Large intestine (tissue), 3 donors: ENCODE measurements at regions not wholly inside any gene's neighbourhood (a gene's known extent, or its start where the extent isn't known, plus 50 kb on each side); places are given as distances from the start of the nearest gene placed in this dataset.

Experiments
- DNase-seq, 2 donors: peaks; one replicate each; pipeline versions ENCODE4 v3.0.0 to v3.0.0-alpha.2; 2013
- H3K27ac ChIP-seq: one replicate; pipeline ENCODE4 v1.5.1; 2013; ENCODE audit warnings: low read length
- H3K27me3 ChIP-seq: 2 replicates; pipeline ENCODE4 v1.6.1; 2013; ENCODE audit warnings: low read length; ENCODE audit not compliant: control insufficient read depth, insufficient read depth
- H3K36me3 ChIP-seq: 2 replicates; pipeline ENCODE4 v1.6.1; 2013; ENCODE audit warnings: low read length; ENCODE audit not compliant: control insufficient read depth, insufficient read depth
- H3K4me1 ChIP-seq: one replicate; pipeline ENCODE4 v1.6.1; 2013; ENCODE audit warnings: low read length; ENCODE audit not compliant: control insufficient read depth, insufficient read depth
- H3K4me3 ChIP-seq: one replicate; pipeline ENCODE4 v1.5.1; 2013; ENCODE audit warnings: low read length
- H3K9me3 ChIP-seq: one replicate; pipeline ENCODE4 v1.6.1; 2013; ENCODE audit warnings: mild to moderate bottlenecking, low read depth, low read length, moderate library complexity; ENCODE audit not compliant: control insufficient read depth
- WGBS: methylation state at CpG from one replicate; pipeline ENCODE4 v1.1.5; 2013; ENCODE audit warnings: low lambda C conversion rate; ENCODE audit not compliant: insufficient coverage; 5-methylcytosine and 5-hydroxymethylcytosine counted together

DNA sequence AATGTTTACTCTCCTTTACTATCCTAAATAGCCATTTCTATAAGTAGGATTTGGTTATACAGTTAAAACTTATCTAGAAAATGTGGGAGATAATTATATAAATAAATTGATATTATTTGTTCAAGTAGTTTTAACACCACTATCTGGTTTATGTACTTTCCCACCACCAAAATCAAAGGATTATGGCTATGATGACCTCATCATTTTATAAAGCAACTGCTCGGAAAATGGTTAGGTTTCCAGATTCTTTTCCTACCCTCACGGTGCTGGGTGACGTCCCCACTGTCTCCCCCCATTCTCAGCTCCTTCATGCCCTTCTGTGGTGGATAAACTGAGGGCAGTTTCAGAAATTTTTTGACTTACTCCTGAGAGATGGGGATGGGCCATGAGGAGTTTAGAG, 1011.8 kb upstream of the ADGRL4 start:
- H3K9me3 ChIP-seq: no peaks in the 10 kb centered on the region
- H3K27ac ChIP-seq: no peak overlapping the region
- no peaks in the 10 kb centered on the region for H3K27me3 ChIP-seq
- no peaks in the 10 kb centered on the region for H3K4me1 ChIP-seq
- H3K4me3 ChIP-seq: no peak overlapping the region
- H3K36me3 ChIP-seq: no peaks in the 10 kb centered on the region
- DNase-seq: no peak
- no CpG with 5 or more reads among the region's 3 CpGs for WGBS

DNA sequence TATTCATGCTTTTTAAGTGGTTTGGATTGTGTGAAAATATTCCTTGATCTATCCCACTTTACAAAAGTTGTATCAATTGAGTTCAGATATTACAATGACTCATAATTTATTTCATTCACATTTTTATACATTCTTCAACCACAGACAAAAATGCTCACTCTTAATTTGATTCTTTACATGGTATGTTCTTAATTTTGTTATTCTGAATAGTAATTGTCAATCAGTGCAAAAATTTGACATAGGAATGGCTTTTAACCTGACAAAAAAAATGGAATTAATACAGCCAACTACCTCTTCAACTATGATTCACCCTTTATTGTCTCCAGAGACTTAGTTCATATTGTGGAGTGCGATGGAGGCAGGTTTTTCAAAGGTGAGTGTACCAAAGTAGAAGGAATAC, 1002.4 kb upstream of the ADGRL4 start:
- H3K9me3 ChIP-seq: no peaks in the 10 kb centered on the region
- no peak overlapping the region for H3K27ac ChIP-seq
- H3K4me3 ChIP-seq: no peak overlapping the region
- no peak for DNase-seq
- 89% methylated on average over 1 of the region's 1 CpG for WGBS
- no peaks in the 10 kb centered on the region for H3K36me3 ChIP-seq
- no peaks in the 10 kb centered on the region for H3K27me3 ChIP-seq
- H3K4me1 ChIP-seq: no peaks in the 10 kb centered on the region

DNA sequence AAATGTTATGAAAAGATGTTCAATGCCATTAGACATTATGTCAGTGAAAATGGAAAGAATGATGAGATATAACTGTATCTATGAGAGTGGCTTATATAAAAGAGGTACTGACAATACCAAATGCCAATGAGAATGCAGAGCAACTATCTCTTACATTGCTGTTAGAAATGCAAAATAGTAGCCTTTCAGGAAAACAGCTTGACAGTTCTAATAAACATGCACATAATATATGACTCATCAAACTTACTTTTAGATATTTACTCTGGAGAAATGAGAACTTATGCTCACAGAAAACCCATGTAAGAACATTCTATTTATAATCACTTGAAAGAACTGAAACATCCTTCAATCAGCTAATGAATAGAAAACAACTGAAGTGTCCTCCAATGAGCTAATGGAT, 996.7 kb upstream of the ADGRL4 start:
- no peak overlapping the region for H3K4me3 ChIP-seq
- no peaks in the 10 kb centered on the region for H3K9me3 ChIP-seq
- no peak for DNase-seq
- H3K27me3 ChIP-seq: no peaks in the 10 kb centered on the region
- H3K36me3 ChIP-seq: no peaks in the 10 kb centered on the region
- H3K4me1 ChIP-seq: no peaks in the 10 kb centered on the region
- no peak overlapping the region for H3K27ac ChIP-seq

DNA sequence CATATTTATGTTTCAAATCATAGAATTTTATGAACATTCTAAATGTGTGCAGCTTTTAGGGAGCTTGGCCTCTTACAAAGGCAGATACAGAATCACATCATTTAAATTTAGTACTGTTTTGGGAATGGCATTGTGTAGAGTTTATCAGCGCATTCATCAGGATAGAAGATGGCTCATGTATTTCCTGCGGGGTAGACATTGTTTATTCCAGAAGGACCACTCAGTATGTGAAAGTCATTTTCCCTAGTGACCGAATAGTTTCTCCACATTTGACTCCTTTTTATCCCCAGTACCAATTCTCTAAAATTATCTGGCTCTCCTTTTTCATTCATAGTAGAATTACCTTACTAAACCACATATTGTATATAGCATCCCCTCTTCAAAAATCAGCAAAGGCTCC, 981.9 kb upstream of the ADGRL4 start:
- no peaks in the 10 kb centered on the region for H3K36me3 ChIP-seq
- no peak overlapping the region for H3K27ac ChIP-seq
- no peaks in the 10 kb centered on the region for H3K4me1 ChIP-seq
- 60% methylated on average over 1 of the region's 3 CpGs for WGBS
- H3K9me3 ChIP-seq: no peaks in the 10 kb centered on the region
- no peak for DNase-seq
- no peaks in the 10 kb centered on the region for H3K27me3 ChIP-seq
- no peak overlapping the region for H3K4me3 ChIP-seq

DNA sequence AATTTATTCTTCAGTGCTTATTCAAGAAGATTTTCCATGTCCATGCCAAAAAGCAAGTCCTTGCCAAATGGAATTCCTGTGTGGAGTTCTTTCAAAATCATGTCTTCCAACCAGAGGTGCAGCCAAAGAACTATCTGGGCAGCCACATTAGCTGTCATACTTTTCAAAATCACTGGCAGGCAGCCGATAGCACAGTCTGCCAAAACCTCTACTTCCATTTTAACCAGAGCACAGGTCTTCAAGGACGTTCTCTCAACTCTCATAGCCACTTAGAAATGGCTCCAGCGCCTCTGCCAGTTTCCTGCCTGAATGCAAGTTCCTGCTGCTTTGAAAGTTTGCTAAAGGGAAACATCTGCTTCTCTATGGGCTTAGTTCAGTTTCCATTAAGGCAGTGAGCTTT, 975.7 kb upstream of the ADGRL4 start:
- no peak overlapping the region for H3K27ac ChIP-seq
- no peaks in the 10 kb centered on the region for H3K4me1 ChIP-seq
- H3K4me3 ChIP-seq: no peak overlapping the region
- H3K36me3 ChIP-seq: no peaks in the 10 kb centered on the region
- DNase-seq: peak in 1 of 2 donors; percentile 3
- H3K27me3 ChIP-seq: no peaks in the 10 kb centered on the region
- 80% methylated on average over 1 of the region's 3 CpGs for WGBS
- H3K9me3 ChIP-seq: no peaks in the 10 kb centered on the region

DNA sequence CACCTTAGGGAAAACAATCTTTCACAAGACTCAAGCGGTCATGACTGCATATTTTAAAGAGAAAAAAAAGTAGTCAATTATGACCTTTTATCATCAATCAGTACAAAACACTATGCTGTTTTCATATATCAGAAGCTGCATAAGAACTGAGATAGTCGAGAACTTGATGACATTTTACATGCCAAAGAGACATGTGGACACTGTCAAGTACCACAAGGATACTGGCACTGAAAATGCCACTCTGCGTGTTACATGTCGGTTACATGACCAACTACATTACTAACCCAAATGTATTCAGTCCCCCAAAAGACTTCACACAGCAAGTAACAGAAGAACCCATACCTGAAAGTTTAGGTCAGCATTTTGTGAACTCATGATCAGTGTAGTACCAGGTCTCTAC, 975.0 kb upstream of the ADGRL4 start:
- no peak for DNase-seq
- 100% methylated on average over 2 of the region's 4 CpGs for WGBS

DNA sequence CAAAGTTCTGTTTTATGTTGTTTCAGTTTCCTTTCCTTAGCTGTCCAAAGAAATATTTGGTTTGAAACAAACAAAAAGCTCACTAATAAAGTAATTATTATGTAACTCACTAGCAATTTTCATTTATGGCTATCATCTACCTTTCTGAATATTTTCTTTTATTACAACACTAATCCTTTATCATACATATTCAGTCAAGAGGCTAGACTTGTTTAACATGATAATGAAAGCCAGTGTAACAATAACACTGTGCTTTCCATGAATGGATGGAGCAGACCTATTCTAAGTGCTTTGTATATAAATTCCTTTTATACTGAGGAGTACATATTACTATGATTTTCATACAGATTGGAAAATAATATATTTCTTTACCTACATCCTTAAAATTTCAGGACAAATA, 972.8 kb upstream of the ADGRL4 start:
- no peaks in the 10 kb centered on the region for H3K4me1 ChIP-seq
- H3K27ac ChIP-seq: no peak overlapping the region
- H3K9me3 ChIP-seq: no peaks in the 10 kb centered on the region

More for the DNA sequence above, 975.0 kb upstream of the ADGRL4 start:
- Histone ChIP-seq H3K4me3 (no peak overlapping the region), H3K36me3 (no peaks in the 10 kb centered on the region), H3K4me1 (no peaks in the 10 kb centered on the region), H3K9me3 (no peaks in the 10 kb centered on the region), H3K27me3 (no peaks in the 10 kb centered on the region), H3K27ac (no peak overlapping the region)

DNA sequence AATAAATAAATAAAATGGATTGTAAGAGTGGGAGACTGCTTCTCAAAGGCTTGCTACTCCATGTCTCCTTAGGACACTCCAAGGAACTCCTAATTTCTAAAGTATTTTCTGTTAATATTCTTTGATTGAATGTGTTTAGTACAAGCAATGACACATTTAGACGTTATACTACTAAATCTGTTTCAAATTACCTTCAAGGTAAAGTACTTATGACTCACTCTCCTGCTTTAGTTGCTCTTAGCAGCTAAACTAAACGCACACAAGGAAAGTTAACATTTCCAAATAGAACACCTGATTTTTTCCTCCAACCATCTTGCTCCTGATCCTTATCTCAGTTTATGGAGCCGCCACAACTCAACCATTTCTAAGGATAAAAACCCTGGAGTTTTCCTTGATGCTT, 969.8 kb upstream of the ADGRL4 start:
- WGBS: 47% methylated on average over 2 of the region's 3 CpGs
- DNase-seq: no peak
- no peaks in the 10 kb centered on the region for H3K27me3 ChIP-seq
- H3K27ac ChIP-seq: no peak overlapping the region
- no peaks in the 10 kb centered on the region for H3K4me1 ChIP-seq
- H3K9me3 ChIP-seq: no peaks in the 10 kb centered on the region
- no peaks in the 10 kb centered on the region for H3K36me3 ChIP-seq
- H3K4me3 ChIP-seq: no peak overlapping the region

More for the DNA sequence above, 972.8 kb upstream of the ADGRL4 start:
- H3K27me3 ChIP-seq: no peaks in the 10 kb centered on the region
- H3K36me3 ChIP-seq: no peaks in the 10 kb centered on the region
- no peak for DNase-seq
- H3K4me3 ChIP-seq: no peak overlapping the region

DNA sequence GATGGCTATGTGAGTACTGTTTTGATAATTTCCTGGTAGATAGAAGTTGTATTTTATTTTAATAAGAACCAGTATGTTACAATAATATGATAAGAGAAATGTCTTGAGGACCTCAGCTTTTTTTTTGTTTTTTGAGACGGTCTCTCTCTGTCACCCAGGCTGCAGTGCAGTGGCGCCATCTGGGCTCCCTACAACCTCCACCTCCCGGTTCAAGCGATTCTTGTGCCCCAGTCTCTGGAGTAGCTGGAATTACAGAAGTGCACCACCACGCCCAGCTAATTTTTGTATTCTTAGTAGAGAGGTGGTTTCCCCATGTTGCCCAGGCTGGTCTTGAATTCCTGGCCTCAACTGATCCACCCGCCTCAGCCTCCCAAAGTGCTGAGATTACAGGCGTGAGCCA, 968.1 kb upstream of the ADGRL4 start:
- H3K36me3 ChIP-seq: no peaks in the 10 kb centered on the region
- no peak overlapping the region for H3K27ac ChIP-seq
- no peaks in the 10 kb centered on the region for H3K9me3 ChIP-seq
- no peak overlapping the region for H3K4me3 ChIP-seq
- 100% methylated on average over 2 of the region's 7 CpGs for WGBS
- H3K27me3 ChIP-seq: no peaks in the 10 kb centered on the region
- no peak for DNase-seq
- H3K4me1 ChIP-seq: no peaks in the 10 kb centered on the region

DNA sequence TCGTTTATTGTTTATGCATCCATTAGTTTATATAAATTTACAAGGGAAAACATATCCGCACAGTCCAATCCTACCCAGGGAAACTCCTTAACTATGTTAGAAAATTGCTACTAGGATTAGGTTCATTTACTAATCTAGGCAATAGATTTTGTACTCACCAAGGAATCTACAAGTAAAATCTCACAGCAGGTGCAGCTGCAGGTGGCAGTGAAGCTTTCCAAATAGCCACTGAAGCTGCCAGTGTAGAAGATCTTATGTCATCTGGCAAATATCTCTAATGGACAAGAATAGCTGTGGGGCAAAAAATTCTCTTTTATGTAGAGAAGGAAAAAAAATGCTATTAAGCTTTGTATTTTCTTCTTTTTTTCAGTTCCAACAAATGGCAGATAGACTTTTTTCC, 963.4 kb upstream of the ADGRL4 start:
- no peak overlapping the region for H3K4me3 ChIP-seq
- no peaks in the 10 kb centered on the region for H3K4me1 ChIP-seq
- H3K27me3 ChIP-seq: no peaks in the 10 kb centered on the region
- no peak for DNase-seq
- no CpG with 5 or more reads among the region's 2 CpGs for WGBS
- H3K36me3 ChIP-seq: no peaks in the 10 kb centered on the region
- peaks cover 2% of the 10 kb centered on the region for H3K9me3 ChIP-seq
- no peak overlapping the region for H3K27ac ChIP-seq

DNA sequence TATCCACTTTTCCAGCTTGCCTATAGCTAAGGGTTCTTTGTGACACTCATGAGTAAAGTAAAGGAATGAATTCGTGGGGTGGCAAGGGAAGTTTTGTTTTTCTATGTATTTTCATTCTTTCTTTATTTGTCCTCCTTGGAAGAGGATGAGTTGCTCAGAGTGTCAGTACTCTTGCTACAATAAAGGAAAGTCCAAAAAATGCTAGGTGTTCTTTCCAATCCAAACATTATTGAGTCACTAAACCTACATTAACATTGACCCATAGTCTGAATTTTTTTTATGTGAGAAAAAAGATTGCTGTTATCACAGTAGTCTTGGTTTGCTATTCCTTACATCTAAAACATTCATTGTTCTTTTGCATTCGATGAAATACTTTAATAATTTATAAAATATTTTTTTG, 959.9 kb upstream of the ADGRL4 start:
- no peak for DNase-seq
- H3K4me3 ChIP-seq: no peak overlapping the region
- no peaks in the 10 kb centered on the region for H3K4me1 ChIP-seq
- H3K27ac ChIP-seq: no peak overlapping the region
- no peaks in the 10 kb centered on the region for H3K36me3 ChIP-seq
- WGBS: 100% methylated on average over 1 of the region's 2 CpGs
- peaks cover 2% of the 10 kb centered on the region for H3K9me3 ChIP-seq
- H3K27me3 ChIP-seq: no peaks in the 10 kb centered on the region
